Keratinocyte (primary cell): ENCODE measurements at regions not wholly inside any gene's neighbourhood (a gene's known extent, or its start where the extent isn't known, plus 50 kb on each side); places are given as distances from the start of the nearest gene placed in this dataset.

Experiments
- EZH2 ChIP-seq: IDR thresholded peaks from one replicate; pipeline ENCODE4 v1.6.1; 2012; ENCODE audit warnings: inconsistent platforms, mild to moderate bottlenecking, low read length, moderate library complexity
- TF ChIP-seq, protein P1 (sequence below), 3 experiments: IDR thresholded peaks in 1 of 3; conservative IDR thresholded peaks in 1 of 3; optimal IDR thresholded peaks in 1 of 3; 2 replicates in 2 of 3; 3 replicates in 1 of 3; pipeline versions ENCODE3 to v1.5.1; 2011; ENCODE audit warnings: low read length in 3 of 3, mild to moderate bottlenecking in 3 of 3, moderate library complexity in 2 of 3, control low read depth in 1 of 3, inconsistent platforms in 1 of 3; ENCODE audit not compliant: insufficient read depth in 2 of 3; ENCODE audit errors: extremely low read depth in 1 of 3

DNA sequence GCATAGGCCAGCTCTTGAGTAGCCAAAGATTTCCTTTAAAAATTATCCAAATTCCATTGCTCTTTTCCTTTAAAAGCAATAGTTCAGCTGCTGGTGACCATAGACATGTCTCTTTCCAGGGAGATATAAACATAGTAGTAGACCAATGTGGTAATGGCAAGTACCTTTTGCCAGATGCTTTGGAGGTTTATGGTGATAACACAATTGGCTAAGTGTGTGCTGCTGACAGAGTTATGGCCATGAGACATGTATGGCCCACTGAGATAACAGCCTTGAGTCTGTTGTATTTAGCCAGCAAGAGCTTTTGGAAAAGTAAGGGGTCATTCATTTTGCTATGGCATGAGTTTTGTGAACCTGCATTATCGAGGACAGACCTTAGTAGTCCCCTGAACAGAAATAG is 1146.8 kb downstream of the TUSC7 start:
- TF ChIP-seq, protein P1, sequence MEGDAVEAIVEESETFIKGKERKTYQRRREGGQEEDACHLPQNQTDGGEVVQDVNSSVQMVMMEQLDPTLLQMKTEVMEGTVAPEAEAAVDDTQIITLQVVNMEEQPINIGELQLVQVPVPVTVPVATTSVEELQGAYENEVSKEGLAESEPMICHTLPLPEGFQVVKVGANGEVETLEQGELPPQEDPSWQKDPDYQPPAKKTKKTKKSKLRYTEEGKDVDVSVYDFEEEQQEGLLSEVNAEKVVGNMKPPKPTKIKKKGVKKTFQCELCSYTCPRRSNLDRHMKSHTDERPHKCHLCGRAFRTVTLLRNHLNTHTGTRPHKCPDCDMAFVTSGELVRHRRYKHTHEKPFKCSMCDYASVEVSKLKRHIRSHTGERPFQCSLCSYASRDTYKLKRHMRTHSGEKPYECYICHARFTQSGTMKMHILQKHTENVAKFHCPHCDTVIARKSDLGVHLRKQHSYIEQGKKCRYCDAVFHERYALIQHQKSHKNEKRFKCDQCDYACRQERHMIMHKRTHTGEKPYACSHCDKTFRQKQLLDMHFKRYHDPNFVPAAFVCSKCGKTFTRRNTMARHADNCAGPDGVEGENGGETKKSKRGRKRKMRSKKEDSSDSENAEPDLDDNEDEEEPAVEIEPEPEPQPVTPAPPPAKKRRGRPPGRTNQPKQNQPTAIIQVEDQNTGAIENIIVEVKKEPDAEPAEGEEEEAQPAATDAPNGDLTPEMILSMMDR (optimal IDR thresholded peaks at IDR 0.05 in 1 of 3, IDR thresholded peaks at IDR 0.05 in 1 of 3, conservative IDR thresholded peaks at IDR 0.05 in 1 of 3; ENCODE audit: extremely low read depth in 1 of 3, insufficient read depth in 2 of 3, low read length in 3 of 3): no peak
- TF ChIP-seq EZH2: no peak
